Esophagus muscularis mucosa (tissue), 4 donors: ENCODE measurements at regions not wholly inside any gene's neighbourhood (a gene's known extent, or its start where the extent isn't known, plus 50 kb on each side); places are given as distances from the start of the nearest gene placed in this dataset.

Experiments used
- EP300 ChIP-seq: sonication (generic); formaldehyde crosslinking; IDR thresholded peaks from one replicate; pipeline ENCODE4 v1.6.1; 2017; ENCODE audit warnings: antibody characterized with exemption
- POLR2A ChIP-seq: fragments of 450-650 bp; IDR thresholded peaks from one replicate; pipeline ENCODE4 v1.6.1; 2017; ENCODE audit warnings: antibody characterized with exemption, moderate library complexity, mild to moderate bottlenecking, low read depth
- POLR2AphosphoS5 ChIP-seq, 2 donors: sonication (generic); formaldehyde crosslinking; IDR thresholded peaks; one replicate each; pipeline ENCODE4 v1.6.1; 2017; ENCODE audit warnings: antibody characterized with exemption in 2 of 2
- TF ChIP-seq, protein P1 (sequence below), 3 experiments: fragments of 200-600 bp in 2 of 3; fragments of 450-650 bp in 1 of 3; sonication (generic) in 2 of 3; IDR thresholded peaks; one replicate each; pipeline ENCODE4 v1.5.1; 2017 to 2019; ENCODE audit warnings: antibody characterized with exemption in 3 of 3, mild to moderate bottlenecking in 2 of 3, moderate library complexity in 1 of 3

DNA sequence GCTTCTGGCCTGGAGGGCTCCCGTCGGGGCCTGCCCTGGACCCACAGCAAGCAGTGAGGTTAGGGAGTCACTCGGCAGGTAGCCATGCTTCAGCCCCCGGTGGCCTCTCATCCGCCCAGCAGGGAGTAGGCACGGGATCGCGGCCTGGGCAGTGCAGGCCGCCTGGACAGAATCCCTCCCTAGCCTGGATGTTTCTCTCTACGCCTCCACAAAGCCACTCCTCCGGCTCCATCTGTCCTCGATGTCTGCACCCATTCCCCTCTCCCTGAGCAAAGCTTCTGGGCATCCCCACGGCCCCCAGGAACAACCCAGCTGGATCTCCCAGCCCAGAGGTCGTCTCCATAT lies 145.2 kb downstream of the RBFOX3 start:
- TF ChIP-seq, protein P1, sequence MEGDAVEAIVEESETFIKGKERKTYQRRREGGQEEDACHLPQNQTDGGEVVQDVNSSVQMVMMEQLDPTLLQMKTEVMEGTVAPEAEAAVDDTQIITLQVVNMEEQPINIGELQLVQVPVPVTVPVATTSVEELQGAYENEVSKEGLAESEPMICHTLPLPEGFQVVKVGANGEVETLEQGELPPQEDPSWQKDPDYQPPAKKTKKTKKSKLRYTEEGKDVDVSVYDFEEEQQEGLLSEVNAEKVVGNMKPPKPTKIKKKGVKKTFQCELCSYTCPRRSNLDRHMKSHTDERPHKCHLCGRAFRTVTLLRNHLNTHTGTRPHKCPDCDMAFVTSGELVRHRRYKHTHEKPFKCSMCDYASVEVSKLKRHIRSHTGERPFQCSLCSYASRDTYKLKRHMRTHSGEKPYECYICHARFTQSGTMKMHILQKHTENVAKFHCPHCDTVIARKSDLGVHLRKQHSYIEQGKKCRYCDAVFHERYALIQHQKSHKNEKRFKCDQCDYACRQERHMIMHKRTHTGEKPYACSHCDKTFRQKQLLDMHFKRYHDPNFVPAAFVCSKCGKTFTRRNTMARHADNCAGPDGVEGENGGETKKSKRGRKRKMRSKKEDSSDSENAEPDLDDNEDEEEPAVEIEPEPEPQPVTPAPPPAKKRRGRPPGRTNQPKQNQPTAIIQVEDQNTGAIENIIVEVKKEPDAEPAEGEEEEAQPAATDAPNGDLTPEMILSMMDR (IDR thresholded peaks at IDR 0.05) = no peak
- TF ChIP-seq POLR2A (no peak), EP300 (no peak), POLR2AphosphoS5 (IDR thresholded peaks at IDR 0.05) (no peak)
